Amniotic epithelial cell (primary cell): ENCODE measurements at regions not wholly inside any gene's neighbourhood (a gene's known extent, or its start where the extent isn't known, plus 50 kb on each side); places are given as distances from the start of the nearest gene placed in this dataset.

Experiments used
- DNase-seq: peaks from one replicate; pipeline ENCODE4 v3.0.0-alpha.2; 2010; ENCODE audit warnings: low read depth

GRCh38 chr1:199746666-199747384 lies 280.7 kb upstream of the NR5A2 start:
- no peak for DNase-seq

GRCh38 chr1:199747984-199748383 lies 279.5 kb upstream of the NR5A2 start:
- no peak for DNase-seq

DNA sequence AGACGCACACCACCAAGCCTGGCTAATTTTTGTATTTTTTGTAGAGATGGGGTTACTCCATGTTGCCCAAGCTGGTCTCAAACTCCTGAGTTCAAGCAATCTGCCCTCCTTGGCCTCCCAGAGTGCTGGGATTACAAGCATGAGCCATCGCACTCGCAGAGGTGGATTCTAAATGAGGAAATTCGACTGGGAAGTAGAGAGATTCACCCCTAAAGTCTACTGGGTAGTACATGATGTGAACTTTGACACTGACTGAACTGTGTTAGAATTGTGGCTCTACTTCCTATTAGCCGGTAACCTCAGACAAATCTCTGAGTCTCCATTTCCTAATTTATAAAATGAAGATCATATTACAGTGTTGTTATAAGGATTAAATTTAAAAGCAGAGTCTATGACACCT lies 276.0 kb upstream of the NR5A2 start:
- DNase-seq, result no peak

DNA sequence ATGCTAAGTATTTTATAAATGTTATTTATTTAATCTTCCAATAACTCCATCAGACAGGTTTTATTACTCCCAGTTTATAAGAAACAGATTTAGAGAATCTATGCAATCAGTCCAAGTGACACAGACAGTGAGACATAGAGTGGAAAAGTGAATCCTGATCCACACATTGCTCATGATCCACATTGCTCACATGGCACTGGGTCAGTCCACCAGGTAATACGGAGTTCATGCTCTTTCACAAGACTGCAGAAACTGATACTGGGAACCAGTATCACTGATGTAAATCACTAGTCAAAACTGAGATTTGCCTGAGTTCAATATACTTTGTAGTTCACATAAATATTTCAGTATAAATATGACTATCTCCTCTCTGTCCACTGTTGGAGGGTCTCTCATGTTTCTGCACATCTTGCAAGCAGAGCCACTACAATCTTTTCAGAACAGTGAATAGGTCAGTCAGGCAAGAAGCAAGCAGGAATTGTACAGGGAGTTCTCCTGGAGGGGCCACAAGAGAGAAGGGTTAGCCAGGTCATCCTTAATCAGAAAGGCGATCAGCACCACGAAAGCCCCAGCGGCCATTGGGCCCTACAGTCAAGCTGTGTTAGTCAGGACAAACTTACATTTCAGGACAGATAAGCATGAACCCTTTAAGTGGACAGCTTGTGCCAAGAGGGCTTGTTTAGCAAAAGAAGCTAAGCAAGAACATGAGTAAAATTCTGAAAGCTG lies 275.4 kb upstream of the NR5A2 start:
- DNase-seq, result no peak

GRCh38 chr1:199752688-199753027 lies 274.9 kb upstream of the NR5A2 start:
- DNase-seq, result no peak

DNA sequence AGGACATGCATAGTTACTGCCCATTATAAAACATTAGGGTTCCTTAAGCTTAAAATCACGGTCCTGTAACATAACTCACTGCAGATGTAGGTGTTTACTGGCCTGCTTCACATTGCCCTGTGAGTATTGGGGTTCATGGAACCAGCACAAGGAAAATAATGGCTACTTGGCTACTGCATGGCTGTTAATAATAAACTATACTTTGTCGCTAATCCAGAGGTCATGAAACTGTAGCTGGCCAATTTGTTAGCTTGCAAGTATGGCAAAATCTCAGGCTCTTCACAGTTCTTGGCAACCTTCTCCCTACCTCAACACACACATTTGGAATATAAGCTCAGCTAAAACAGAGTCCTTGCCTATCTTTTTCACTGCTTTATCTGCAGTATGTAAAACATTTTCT lies 274.0 kb upstream of the NR5A2 start:
- DNase-seq, result no peak

GRCh38 chr1:199756066-199756465 lies 271.4 kb upstream of the NR5A2 start:
- no peak for DNase-seq

DNA sequence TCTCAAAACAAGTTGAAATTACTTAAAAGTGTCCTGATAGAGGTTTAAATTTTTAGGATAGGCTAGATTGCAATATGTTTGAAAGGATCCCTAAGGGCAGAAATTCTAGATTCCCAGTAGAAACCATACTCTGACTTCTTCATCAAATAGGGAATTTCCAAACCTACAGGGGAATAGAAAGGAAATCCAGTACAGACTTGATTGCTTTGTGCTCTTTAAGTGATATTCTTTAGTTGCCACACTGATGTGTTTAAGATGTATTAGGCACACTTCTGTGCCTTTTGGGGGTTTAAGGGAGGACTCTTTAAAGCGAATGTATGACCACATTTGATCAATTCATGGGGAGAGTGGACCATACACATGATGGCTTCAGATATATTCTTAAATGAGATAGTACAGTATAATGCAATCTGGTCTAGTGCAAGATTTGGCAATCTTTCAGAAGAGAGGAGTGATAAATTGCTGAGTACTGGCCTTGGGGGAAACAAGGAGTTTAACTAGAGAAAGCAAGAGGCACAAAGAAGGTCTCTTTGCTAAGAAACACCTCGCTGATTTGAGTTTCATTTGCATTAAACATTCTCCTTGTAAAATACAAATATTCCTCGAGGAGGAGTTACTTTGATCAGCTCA lies 268.8 kb upstream of the NR5A2 start:
- peak; percentile 75 for DNase-seq

- DNase-seq, result peak; percentile 67
Observed at GRCh38 chr1:199759268-199759730, 268.2 kb upstream of the NR5A2 start.

DNA sequence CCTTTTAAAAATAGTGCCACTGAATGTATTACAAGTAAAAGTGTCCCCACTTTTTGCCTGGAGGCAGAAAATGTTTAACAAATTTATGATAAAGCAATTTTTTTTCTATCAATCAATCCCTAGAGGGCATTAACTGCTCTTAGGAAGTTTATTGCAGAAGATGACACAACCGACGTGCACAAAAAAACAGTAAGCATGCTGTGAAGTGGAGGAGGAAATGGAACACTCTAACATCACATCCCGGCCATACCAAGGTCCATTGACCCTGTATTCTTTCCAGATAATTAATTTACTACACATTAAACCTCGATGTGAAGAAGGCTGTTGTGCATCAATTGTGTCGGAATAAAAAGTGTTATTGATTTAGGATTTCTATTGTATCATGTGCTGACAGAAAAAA lies 264.9 kb upstream of the NR5A2 start:
- no peak for DNase-seq

DNA sequence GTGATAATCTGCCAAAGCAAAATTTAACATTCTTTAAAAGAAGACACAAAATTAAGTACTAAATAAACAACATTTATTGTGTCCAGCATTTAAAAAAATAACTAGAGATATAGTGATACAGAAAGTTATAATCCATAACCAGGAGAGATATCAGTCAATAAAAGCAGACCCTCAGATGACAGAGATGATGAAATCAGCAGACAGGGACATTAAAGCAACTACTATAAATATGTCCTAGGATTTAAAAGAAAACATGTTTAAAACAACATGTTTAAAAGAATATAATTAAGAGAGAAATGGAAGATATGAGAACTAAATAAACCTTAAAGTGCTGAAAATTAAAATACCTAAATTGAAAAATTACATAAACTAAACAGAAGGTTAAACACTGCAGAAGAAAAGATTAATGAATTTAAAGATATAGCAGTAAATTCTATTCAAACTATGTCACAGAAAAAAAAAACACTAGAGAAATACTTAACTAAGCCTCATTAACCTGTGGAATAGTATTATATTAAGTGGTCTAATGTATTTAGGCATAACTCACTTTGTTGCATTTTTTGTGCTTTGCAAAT lies 261.2 kb upstream of the NR5A2 start:
- no peak for DNase-seq

DNA sequence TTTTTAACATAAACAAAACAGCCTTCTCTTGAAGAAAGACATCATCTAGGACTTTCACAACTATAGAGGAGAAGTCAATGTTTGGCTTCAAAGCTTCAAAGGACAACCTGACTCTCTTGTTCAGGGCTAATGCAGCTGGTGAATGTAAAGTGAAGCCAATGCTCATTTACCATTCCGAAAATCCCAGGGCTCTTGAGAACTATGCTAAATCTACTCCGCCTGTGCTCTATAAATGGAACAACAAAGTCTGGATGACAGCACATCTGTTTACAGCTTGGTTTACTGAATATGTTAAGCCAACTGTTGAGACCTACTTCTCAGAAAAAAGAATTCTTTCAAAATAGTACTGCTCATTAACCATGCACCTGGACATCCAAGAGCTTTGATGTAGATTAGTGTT lies 259.8 kb upstream of the NR5A2 start:
- DNase-seq, result no peak

DNA sequence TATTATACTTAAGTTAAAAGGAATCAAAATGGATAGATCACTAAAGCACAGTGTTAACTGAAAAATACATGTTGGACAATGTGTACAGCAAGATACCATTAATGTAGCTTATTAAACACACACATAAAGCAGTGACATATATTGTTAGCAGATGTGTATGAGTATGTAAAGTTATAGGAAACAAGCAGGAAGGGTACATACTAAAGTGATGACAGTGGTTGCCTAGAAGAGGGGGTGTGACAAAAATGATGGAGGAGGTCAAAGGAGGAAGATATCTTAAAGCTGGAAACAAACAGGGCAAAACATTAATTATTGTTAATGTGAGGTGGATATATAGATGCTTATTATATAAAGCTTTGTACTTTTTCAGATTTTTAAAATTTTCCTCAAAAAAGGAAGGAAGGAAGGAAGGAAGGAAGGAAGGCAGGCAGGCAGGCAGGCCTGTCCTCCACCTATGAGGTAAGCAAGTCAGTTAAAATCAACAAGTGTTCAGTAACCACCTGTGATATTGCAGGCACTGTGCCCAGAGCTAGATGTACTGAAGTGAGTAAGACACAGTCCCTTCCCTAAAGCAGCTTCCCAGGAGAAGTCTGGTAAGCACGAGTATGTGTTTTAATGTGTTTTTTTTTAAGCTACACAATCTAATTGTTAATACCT lies 252.9 kb upstream of the NR5A2 start:
- peak; percentile 26 for DNase-seq

GRCh38 chr1:199776768-199777497 lies 250.6 kb upstream of the NR5A2 start:
- DNase-seq, result no peak

GRCh38 chr1:199778324-199778955 lies 249.1 kb upstream of the NR5A2 start:
- peak; percentile 51 for DNase-seq

DNA sequence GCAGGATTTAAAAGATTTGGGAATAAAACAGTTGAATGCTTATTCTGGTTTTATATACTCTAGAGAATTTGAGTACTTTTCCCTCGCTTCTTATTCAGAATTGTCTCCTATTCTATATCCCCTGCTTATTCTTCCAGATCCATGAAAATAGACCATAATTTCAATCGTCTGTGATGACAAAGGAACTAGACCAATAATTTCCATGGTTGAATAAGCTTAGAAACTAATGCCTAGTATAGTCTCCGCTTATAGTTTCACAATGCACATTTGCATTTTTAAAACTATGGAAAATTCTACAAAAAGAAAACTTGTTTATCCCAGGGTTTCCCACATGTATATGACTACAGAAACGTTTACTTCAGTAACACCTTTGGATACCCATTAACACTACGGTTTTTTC lies 247.4 kb upstream of the NR5A2 start:
- no peak for DNase-seq

DNA sequence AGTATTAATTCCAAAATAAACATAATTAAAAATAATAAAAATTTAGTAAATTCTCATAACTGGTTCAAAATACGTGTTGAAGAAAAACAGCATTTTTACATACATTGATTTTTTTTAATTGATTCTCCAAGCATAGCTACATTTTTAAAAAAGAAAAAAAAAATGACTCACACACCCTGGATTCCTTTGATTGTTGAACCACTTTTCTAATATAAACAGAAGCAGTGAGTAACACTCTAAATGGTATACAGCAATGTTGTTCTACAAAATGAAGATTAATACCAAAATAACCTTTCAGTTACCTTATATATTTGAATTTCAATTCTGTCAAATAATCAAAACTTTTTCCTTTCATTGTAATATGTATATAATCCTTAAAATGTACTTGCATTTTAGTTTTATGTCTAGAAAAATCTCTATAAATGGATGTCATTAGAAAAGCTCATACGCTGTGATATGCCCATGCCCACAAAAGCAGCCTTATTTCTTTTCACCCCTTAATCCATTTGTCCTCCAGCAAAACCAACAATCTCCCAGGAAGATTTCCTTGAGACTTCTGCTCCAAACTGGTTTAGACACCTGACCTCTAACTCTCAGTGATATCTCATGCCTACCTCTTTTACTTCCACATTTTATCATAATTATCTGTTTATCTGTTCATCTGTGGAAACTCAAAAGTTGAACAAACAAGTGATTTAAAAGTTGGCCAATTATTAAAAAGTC lies 246.4 kb upstream of the NR5A2 start:
- peak; percentile 39 for DNase-seq

- peak; percentile 23 for DNase-seq
Observed at GRCh38 chr1:199784138-199784895, 243.2 kb upstream of the NR5A2 start.

DNA sequence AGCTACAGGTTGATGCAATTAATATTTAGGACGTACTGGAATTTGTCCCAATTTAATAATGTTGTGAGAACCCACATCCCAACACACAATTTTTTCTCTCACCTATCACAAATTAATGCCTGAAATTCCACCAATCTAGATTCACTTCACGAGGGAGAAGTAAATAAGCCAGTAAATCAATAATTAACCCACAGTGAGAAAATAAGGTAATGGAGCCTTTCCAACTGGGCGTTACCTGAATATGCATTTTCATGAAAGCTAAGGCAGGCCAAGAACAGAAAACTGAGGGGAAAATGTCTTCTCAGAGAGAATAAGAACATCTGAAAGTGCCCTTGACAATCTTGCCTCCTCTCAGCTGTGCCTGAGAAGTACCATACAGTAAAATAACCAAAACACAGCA lies 240.8 kb upstream of the NR5A2 start:
- DNase-seq, result no peak

GRCh38 chr1:199789141-199789540 lies 238.4 kb upstream of the NR5A2 start:
- no peak for DNase-seq
